Adrenal gland (tissue), 9 donors: ENCODE measurements at regions not wholly inside any gene's neighbourhood (a gene's known extent, or its start where the extent isn't known, plus 50 kb on each side); places are given as distances from the start of the nearest gene placed in this dataset.

Source experiments
- DNase-seq, 7 donors: peaks; one replicate each; pipeline ENCODE4 v3.0.0-alpha.2; 2019 to 2020
- H3K27ac ChIP-seq, 5 donors: fragments of 200-600 bp; sonication (generic) in 4 of 5; 1 replicate in 3 of 5; 2 replicates in 2 of 5; pipeline versions ENCODE4 v1.5.1 to v1.8.0; 2016 to 2020; ENCODE audit warnings: mild to moderate bottlenecking in 1 of 5
- H3K27me3 ChIP-seq: fragments of 200-600 bp; 2 replicates; pipeline ENCODE4 v1.8.0; 2021
- H3K36me3 ChIP-seq, 2 donors: fragments of 200-600 bp; replicated peaks in 1 of 2; 1 replicate in 1 of 2; 2 replicates in 1 of 2; pipeline versions ENCODE4 v1.5.1 to v1.8.0; 2018 to 2022
- H3K4me1 ChIP-seq, 2 donors: fragments of 200-600 bp; replicated peaks in 1 of 2; 1 replicate in 1 of 2; 2 replicates in 1 of 2; pipeline versions ENCODE4 v1.5.1 to v1.8.0; 2018 to 2021
- H3K4me3 ChIP-seq, 4 donors: fragments of 200-600 bp; sonication (generic) in 3 of 4; one replicate each; pipeline ENCODE4 v1.5.1; 2016 to 2018
- H3K9me3 ChIP-seq, 3 donors: fragments of 200-600 bp; sonication (generic) in 1 of 3; replicated peaks in 1 of 3; 1 replicate in 2 of 3; 2 replicates in 1 of 3; pipeline versions ENCODE4 v1.5.1 to v1.8.0; 2016 to 2021
- POLR2A ChIP-seq, 2 donors: fragments of 450-650 bp; IDR thresholded peaks; one replicate each; pipeline ENCODE4 v1.6.1; 2017; ENCODE audit warnings: antibody characterized with exemption in 2 of 2, mild to moderate bottlenecking in 2 of 2, moderate library complexity in 1 of 2
- WGBS, 4 donors: extraction: QIAGEN DNeasy Blood & Tissue Kit in 2 of 4; methylation state at CpG; one replicate each; pipeline versions ENCODE4 v1.1.5 to v1.1.7; 2013 to 2017; 5-methylcytosine and 5-hydroxymethylcytosine counted together
- intact Hi-C, 2 donors: fragments of 100-400 bp; cut with DNase I; formaldehyde crosslinking; loops; one replicate each; pipeline versions ENCODE4 v1.14.1 to v1.15.0; 2022 to 2023
- TF ChIP-seq, protein P1 (sequence below), 6 experiments: fragments of 450-650 bp in 4 of 6; fragments of 200-600 bp in 2 of 6; sonication (generic) in 1 of 6; IDR thresholded peaks; 1 replicate in 5 of 6; 2 replicates in 1 of 6; pipeline versions ENCODE4 v1.5.1 to v1.8.0; 2016 to 2021; ENCODE audit warnings: antibody characterized with exemption in 6 of 6, mild to moderate bottlenecking in 2 of 6, moderate library complexity in 1 of 6
- donor health status: healthy with polysubstance abuse.
- donor health status: Bipolar disorder and iron deficiency.
- donor health status: DM: yes; HTN: yes; CAD: no.
- donor health status: DM: no; HTN: no; CAD: no.
- donor health status: DM: no; HTN: no; CAD: no.

DNA sequence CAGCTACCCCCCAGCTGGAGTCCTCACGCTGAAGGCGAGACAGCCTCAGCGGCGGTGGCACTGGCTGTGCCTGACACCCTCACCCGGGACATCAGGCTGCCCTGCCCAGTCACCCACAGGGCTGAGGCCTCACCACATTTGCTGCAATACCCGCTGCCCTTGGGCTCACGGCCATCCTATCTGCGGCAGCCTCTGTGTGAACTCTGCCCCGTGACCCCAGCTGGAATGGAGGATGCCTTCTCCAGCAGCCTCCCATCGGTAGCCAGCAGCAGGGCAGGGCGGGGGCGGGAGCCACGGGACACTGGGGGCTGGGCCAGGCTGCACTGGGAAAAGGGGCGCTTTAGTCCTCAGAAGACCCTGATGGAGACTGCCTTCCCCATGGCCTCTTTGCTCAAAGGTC, 112.4 kb upstream of the ZBTB40 start:
- peak overlapping the region in 1 of 5 donors; percentile 3 for H3K27ac ChIP-seq
- no peaks in the 10 kb centered on the region for H3K9me3 ChIP-seq
- H3K4me3 ChIP-seq: no peak overlapping the region
- DNase-seq: peak; percentile 59 to 91 (median 87)
- intact Hi-C loops: no loop called here
- H3K27me3 ChIP-seq: no peaks in the 10 kb centered on the region
- WGBS, 4 donors: 30 to 40% (median 40%) methylated on average over 1 to 14 of the region's 14 CpGs; no CpG with 5 or more reads in 1 of the 4 donors
- H3K36me3 ChIP-seq: no peaks in the 10 kb centered on the region
- H3K4me1 ChIP-seq: peaks cover 8 to 25% of the 10 kb centered on the region in 2 donors
- TF ChIP-seq, protein P1, sequence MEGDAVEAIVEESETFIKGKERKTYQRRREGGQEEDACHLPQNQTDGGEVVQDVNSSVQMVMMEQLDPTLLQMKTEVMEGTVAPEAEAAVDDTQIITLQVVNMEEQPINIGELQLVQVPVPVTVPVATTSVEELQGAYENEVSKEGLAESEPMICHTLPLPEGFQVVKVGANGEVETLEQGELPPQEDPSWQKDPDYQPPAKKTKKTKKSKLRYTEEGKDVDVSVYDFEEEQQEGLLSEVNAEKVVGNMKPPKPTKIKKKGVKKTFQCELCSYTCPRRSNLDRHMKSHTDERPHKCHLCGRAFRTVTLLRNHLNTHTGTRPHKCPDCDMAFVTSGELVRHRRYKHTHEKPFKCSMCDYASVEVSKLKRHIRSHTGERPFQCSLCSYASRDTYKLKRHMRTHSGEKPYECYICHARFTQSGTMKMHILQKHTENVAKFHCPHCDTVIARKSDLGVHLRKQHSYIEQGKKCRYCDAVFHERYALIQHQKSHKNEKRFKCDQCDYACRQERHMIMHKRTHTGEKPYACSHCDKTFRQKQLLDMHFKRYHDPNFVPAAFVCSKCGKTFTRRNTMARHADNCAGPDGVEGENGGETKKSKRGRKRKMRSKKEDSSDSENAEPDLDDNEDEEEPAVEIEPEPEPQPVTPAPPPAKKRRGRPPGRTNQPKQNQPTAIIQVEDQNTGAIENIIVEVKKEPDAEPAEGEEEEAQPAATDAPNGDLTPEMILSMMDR (IDR thresholded peaks at IDR 0.05): peak in 3 of 6 experiments; percentile 4 to 29 (median 28)
- no peak for TF ChIP-seq POLR2A (IDR thresholded peaks at IDR 0.05)

DNA sequence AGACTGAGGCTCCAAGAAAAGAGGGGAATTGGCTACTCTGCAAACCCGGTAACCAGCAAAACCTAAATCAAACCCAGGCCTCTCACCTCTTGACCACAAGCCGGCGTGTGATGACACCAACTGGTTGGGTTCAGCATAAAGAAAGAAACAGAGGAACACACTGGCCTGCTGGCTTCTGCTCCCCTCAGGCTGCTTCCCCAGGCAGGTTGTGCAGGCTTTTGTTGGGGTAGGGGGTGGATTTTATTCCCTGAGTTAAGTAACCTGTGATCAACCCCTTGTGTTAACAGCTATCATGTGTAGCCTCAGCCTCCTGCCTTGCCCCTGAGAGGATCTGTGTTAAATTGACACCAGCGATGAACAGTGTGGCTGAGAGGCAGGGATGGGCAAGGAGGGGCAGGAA, 111.6 kb upstream of the ZBTB40 start:
- 89 to 95% (median 91%) methylated on average over 4 of the region's 4 CpGs for WGBS, 4 donors
- H3K27me3 ChIP-seq: no peaks in the 10 kb centered on the region

GRCh38 chr1:22340873-22341272, 110.8 kb upstream of the ZBTB40 start:
- H3K4me3 ChIP-seq: no peak overlapping the region
- peaks cover 8 to 25% of the 10 kb centered on the region in 2 donors for H3K4me1 ChIP-seq
- H3K9me3 ChIP-seq: no peaks in the 10 kb centered on the region
- TF ChIP-seq, protein P1 (IDR thresholded peaks at IDR 0.05): no peak
- TF ChIP-seq POLR2A (IDR thresholded peaks at IDR 0.05): no peak
- no peaks in the 10 kb centered on the region for H3K27me3 ChIP-seq
- no peak overlapping the region for H3K27ac ChIP-seq
- H3K36me3 ChIP-seq: no peaks in the 10 kb centered on the region
- 57 to 87% (median 67%) methylated on average over 3 to 4 of the region's 4 CpGs for WGBS, 4 donors
- DNase-seq: no peak
- intact Hi-C loops: no loop called here

More for the DNA sequence above, 111.6 kb upstream of the ZBTB40 start:
- no peaks in the 10 kb centered on the region for H3K36me3 ChIP-seq
- no peak for DNase-seq
- intact Hi-C loops: no loop called here
- peaks cover 8 to 25% of the 10 kb centered on the region in 2 donors for H3K4me1 ChIP-seq
- TF ChIP-seq, protein P1 (IDR thresholded peaks at IDR 0.05): no peak
- TF ChIP-seq POLR2A (IDR thresholded peaks at IDR 0.05): no peak
- H3K9me3 ChIP-seq: no peaks in the 10 kb centered on the region
- no peak overlapping the region for H3K27ac ChIP-seq
- H3K4me3 ChIP-seq: no peak overlapping the region

- intact Hi-C loops: no loop called here
- TF ChIP-seq POLR2A (IDR thresholded peaks at IDR 0.05): no peak
- TF ChIP-seq, protein P1 (IDR thresholded peaks at IDR 0.05): no peak
- Histone ChIP-seq H3K4me1 (peaks cover 8 to 25% of the 10 kb centered on the region in 2 donors), H3K4me3 (no peak overlapping the region), H3K9me3 (no peaks in the 10 kb centered on the region), H3K27me3 (no peaks in the 10 kb centered on the region), H3K27ac (peak overlapping the region in 2 of 5 donors; percentile 36 to 42), H3K36me3 (no peaks in the 10 kb centered on the region)
- 9 to 11% (median 10%) methylated on average over 21 to 28 of the region's 28 CpGs for WGBS, 4 donors
- peak; percentile 61 to 90 (median 84) for DNase-seq
Measured at GRCh38 chr1:22341791-22342605, 109.7 kb upstream of the ZBTB40 start.
